Putamen (tissue), 1 donor: ENCODE measurements at regions not wholly inside any gene's neighbourhood (a gene's known extent, or its start where the extent isn't known, plus 50 kb on each side); places are given as distances from the start of the nearest gene placed in this dataset.

Experiments
- DNase-seq: peaks from one replicate; pipeline ENCODE4 v3.0.0-alpha.2; 2016; ENCODE audit warnings: low spot score

GRCh38 chr12:30874455-30875321 lies 51.9 kb upstream of the TSPAN11 start:
- no peak for DNase-seq

- DNase-seq, result peak; percentile 27
Measured at GRCh38 chr12:30870491-30871265, 55.9 kb upstream of the TSPAN11 start.

- DNase-seq, result no peak
Measured at GRCh38 chr12:30867415-30867814, 59.1 kb upstream of the TSPAN11 start.

GRCh38 chr12:30866256-30866655 lies 60.3 kb upstream of the TSPAN11 start:
- DNase-seq, result no peak

DNA sequence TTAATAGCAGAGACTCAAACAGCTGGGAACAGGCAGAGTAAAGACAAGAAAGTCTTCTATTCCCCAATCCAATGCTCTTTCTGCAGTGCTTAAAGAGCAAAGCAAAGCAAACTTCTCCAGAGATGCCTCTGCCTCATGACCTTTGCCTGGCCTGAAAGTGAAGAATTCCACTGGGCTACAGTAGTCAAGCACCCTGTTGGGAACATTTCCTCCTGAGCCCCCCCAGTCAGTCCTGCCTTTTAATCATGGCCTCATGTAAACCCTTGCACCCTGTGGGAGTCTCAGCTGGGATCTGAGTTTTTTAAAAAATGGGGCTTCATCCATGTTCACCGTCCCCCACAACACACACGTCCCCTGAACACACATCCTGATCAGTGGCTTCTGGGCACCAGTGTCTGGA lies 62.7 kb upstream of the TSPAN11 start:
- no peak for DNase-seq

DNA sequence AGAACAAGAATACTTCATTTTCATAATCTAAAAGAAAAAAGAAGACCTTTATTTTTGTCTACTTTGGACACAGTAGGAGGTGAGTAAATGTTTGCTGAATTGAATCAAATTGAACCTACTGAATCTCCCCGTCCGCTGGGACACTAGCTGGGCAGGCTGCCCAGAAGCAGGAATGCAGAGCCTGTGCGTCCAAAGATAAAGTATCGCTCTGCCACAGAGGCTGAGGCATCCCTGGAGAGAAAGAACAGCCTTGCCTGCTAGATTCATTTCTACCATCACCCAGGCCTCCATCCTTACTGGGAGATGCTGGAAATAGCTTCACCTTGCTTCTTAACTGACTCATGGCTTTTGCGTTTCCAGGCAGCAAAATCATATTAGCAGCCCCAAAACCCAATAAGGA lies 64.1 kb upstream of the TSPAN11 start:
- no peak for DNase-seq

DNA sequence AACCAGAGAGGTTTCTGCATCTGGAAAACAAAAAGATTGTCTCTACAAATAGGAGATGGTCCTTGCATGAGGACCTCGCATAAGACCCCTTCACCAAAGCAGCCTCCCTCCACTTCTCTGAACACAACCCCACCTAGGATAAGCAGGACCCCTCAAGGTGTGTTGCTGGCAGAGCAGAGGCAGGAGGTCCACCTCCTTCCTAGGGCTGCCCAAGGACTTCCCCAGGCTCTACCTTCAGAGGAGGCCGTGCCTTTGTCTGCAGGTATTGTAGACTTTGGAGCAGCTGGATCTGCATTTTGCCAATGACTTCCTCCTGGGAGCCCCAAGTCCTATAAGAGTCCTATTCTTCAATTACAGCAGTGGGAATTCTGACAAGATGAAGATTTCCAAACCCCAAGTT lies 67.3 kb upstream of the TSPAN11 start:
- DNase-seq, result no peak

DNA sequence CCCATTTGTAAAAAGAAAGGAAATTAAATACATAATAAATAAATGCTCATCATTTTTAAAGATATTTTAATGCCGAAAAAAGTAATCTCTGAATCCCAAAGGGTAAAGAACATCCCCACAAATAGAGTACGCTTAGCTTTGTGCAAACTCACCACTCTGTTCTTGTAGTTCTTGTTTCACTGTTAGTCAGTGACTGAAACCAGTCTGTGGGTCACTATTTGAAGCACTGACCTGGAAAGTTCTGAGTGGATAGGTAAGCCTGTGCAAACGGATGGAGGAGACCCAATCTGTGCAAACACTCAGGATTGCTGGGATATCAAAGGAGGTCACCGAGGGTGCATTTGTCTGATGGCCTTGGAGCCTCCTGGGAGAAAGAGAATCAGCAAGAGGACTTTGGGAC lies 68.1 kb upstream of the TSPAN11 start:
- no peak for DNase-seq

GRCh38 chr12:30853561-30854133 lies 72.9 kb upstream of the TSPAN11 start:
- DNase-seq, result no peak

- no peak for DNase-seq
Measured at GRCh38 chr12:30850684-30851083, 75.9 kb upstream of the TSPAN11 start.

DNA sequence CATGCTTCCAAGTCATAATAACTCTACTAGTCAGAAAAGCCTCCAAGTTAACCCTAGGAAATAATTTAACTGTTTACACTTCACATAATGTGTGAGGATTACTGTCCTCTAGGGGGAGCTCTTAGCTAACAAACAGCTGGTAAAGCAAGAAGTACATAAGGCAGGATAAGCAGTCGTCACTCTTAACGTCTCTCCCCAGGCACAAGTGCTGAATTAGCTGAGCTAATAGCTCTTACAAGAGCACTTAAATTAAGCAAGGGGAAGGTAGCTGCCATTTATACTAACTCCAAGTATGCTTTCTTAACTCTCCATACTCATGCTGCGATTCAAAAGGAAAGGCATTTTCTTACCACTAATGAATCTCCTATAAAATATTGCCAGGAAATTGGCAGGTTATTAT lies 79.3 kb upstream of the TSPAN11 start:
- no peak for DNase-seq

- DNase-seq, result no peak
Measured at GRCh38 chr12:30846776-30847175, 79.8 kb upstream of the TSPAN11 start.

- no peak for DNase-seq
Measured at GRCh38 chr12:30845676-30846075, 80.9 kb upstream of the TSPAN11 start.

DNA sequence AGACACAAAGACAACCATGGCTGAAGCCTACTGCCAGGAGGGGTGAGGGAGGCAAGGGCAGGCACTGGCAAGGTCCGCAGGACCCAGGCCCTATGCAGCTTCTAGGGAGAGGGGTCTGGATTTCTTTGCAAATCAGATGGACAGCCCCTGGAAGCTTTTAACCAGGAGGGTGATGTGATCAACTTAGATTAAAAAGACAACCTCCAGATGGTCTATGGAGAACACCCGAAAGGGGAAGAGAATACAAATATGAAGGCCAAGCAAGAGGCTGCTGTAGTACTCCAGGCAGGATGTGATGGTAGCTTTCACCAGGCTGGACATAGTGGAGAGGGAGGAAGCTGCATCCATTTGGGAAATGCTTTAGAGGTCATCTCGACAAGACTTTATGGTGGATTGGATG lies 83.3 kb upstream of the TSPAN11 start:
- no peak for DNase-seq

GRCh38 chr12:30840715-30841114 lies 85.8 kb upstream of the TSPAN11 start:
- DNase-seq, result no peak

- DNase-seq, result no peak
Measured at GRCh38 chr12:30839643-30840220, 85.0 kb upstream of the CAPRIN2 start.

- DNase-seq, result no peak
Measured at GRCh38 chr12:30837595-30837994, 82.8 kb upstream of the CAPRIN2 start.

GRCh38 chr12:30836656-30837445 lies 82.1 kb upstream of the CAPRIN2 start:
- no peak for DNase-seq

DNA sequence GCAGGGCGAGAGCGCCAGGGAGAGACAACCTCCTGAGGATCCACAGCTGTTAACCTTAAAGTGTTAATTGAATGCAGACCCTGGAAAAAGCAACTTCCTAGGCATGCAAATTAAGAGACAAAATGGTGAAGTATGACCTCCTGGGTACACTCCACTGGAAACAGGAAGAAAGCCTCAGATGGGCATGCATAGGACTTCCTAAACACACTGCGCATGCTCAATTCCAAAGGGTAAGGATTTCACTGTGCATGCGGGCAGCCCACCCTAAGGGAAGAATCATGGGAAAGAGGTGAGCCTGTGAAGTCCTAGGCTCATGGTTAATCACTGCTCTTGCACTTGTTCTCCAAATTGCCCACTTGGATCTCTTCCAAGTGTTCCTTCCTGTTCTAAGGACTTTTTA lies 80.5 kb upstream of the CAPRIN2 start:
- DNase-seq, result no peak

DNA sequence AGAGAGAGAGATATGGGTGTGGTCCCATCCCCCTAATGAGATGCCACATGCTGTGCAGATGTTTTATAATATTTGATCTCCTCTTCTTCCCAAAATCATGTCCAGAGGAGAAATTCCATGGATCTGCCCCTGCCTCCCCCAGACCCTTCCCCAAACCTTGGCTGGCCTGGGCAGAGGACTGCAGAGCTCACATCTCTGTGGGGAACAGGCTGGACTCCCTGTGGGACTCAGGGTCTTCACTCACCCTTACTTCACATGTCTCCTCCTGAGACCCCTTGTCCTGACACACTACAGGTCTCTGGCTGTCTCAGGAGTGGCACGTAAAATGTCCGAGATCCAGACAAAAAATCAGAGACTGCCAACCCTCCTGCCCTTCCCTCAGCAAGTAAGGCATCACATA lies 76.0 kb upstream of the CAPRIN2 start:
- DNase-seq, result no peak

DNA sequence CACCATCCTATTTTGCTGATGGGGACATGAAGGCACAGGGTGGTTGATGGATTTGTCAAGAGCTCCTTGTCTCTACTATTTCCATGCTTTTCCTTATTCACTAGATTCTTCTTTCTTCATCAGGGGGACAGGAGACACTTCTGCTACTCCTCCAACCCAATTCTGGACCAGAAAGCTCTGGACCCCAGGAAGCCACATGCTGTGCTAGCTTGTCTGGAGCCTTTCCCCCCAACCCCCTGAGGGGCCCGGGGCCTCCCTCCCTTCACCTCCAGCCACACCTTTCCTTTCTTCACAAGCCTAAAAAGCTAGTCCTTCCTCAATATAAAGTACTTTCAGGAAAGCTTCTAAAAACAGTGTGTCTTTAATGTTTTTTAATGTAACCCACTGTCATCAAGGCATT lies 75.1 kb upstream of the CAPRIN2 start:
- no peak for DNase-seq

- DNase-seq, result no peak
Measured at GRCh38 chr12:30828686-30829085, 73.9 kb upstream of the CAPRIN2 start.
